ENCODE measurements at regions not wholly inside any gene's neighbourhood (a gene's known extent, or its start where the extent isn't known, plus 50 kb on each side); places are given as distances from the start of the nearest gene placed in this dataset.

- TF ChIP-seq CTCF (IDR thresholded peaks at IDR 0.05; ENCODE audit: low read depth, low read length): no peak
- DNase-seq (ENCODE audit: extremely low read depth, low read depth): no peak
Measured at GRCh38 chr17:13442361-13442760, 159.4 kb downstream of the HS3ST3A1 start.

- no peak for TF ChIP-seq CTCF (IDR thresholded peaks at IDR 0.05; ENCODE audit: low read depth, low read length)
- no peak for DNase-seq (ENCODE audit: extremely low read depth, low read depth)
Measured at GRCh38 chr17:13441873-13442272, 159.9 kb downstream of the HS3ST3A1 start.

DNA sequence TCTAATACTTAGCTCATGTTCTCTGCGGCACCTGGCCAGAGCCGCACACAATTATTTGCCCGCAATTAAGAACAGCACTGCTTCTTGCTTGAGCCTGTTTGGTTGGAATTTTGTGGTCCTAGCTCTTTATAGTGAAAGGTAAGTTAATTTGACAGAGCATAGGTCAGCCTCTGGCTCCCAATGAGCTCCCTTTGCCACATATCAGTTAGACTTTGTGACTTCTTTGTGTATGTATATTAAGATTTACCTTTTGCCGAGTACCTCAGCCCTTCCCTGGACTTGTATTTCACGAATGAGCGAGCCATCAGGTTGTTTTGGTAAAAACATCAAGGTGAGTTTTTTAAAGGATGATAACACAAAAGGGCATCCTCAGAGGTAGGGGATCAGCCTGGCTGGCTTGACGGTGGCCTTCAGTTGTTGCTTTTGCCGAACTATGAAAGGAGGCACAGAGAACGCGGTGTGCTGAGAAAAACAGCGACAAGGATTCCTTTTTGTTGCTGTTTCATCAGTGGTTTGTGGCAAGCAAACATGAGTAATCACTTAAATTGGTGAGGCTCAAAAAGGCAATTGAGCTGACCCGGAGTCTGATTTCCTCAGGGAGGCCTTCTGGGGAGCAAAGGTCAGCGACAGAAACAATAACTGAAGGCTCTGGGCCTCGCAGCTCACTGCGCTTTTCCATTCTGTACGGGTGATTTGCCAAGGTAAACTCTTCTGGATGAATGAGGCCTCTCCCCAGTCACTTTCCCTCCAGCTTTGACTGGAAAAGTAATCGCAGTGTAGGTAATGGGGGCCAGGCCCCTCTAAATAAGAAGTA lies 163.6 kb downstream of the HS3ST3A1 start:
- no peak for TF ChIP-seq CTCF (IDR thresholded peaks at IDR 0.05; ENCODE audit: low read depth, low read length)
- no peak for DNase-seq (ENCODE audit: extremely low read depth, low read depth)

GRCh38 chr17:13435230-13435629 lies 166.5 kb downstream of the HS3ST3A1 start:
- TF ChIP-seq CTCF (IDR thresholded peaks at IDR 0.05; ENCODE audit: low read depth, low read length): no peak

DNA sequence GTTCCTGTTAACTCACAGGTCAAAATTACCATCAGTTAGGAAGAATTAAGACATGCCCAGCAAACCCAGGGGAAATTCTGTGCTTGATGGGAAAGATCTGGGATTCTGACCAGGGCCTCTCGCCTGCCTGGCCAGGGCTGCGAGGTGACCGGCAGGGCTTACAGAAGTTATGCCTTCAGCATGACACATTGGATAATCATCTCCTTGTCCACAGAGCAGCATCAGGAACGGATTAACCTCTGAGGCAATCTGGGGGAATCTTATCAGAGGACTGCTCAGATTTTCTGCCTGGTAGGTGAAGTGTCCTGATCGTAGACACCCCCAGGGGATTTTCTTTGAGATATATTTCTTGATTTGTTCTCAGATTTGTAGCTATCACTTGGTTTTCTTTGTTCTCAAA lies 172.5 kb downstream of the HS3ST3A1 start:
- DNase-seq (ENCODE audit: extremely low read depth, low read depth): peak; percentile 78
- no peak; the same call in 1 of the 2 replicates for TF ChIP-seq CTCF (IDR thresholded peaks at IDR 0.05; ENCODE audit: low read depth, low read length)

More at GRCh38 chr17:13435230-13435629, 166.5 kb downstream of the HS3ST3A1 start:
- no peak for DNase-seq (ENCODE audit: extremely low read depth, low read depth)

GRCh38 chr17:13428611-13429042 lies 173.1 kb downstream of the HS3ST3A1 start:
- peak; percentile 40 for DNase-seq (ENCODE audit: extremely low read depth, low read depth)
- no peak for TF ChIP-seq CTCF (IDR thresholded peaks at IDR 0.05; ENCODE audit: low read depth, low read length)

DNA sequence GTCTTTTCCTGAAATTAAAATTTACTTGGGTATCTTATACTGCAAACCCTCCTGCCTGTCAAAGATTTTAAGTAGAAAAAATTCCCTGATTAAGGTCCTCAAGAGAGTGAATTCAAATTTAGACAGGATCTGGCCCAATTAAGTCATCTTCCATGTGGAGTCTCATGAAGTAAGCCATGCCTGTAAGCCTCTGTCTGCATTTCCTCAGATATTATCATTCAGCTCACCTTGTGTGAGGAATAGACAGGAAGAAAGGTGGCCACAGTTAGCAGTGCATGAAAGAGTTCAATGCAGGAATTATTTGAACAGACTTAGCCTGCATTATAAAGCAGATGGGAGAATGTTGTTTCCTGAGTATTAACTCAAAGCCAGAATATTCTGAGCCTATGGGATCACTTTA lies 174.7 kb downstream of the HS3ST3A1 start:
- no peak for TF ChIP-seq CTCF (IDR thresholded peaks at IDR 0.05; ENCODE audit: low read depth, low read length)
- DNase-seq (ENCODE audit: extremely low read depth, low read depth): no peak
